GM18861 (cell line): ENCODE measurements at regions not wholly inside any gene's neighbourhood (a gene's known extent, or its start where the extent isn't known, plus 50 kb on each side); places are given as distances from the start of the nearest gene placed in this dataset.
"Not testable (repeated sequence)": the region's sequence is repeated elsewhere in the genome, so short reads cannot be mapped to it uniquely, and the experiment has no call there.

Experiments
- ATAC-seq: cut with Tn5 transposase; IDR thresholded peaks from one replicate; pipeline ENCODE4 v1.9.1; 2021; ENCODE audit not compliant: unreplicated experiment

DNA sequence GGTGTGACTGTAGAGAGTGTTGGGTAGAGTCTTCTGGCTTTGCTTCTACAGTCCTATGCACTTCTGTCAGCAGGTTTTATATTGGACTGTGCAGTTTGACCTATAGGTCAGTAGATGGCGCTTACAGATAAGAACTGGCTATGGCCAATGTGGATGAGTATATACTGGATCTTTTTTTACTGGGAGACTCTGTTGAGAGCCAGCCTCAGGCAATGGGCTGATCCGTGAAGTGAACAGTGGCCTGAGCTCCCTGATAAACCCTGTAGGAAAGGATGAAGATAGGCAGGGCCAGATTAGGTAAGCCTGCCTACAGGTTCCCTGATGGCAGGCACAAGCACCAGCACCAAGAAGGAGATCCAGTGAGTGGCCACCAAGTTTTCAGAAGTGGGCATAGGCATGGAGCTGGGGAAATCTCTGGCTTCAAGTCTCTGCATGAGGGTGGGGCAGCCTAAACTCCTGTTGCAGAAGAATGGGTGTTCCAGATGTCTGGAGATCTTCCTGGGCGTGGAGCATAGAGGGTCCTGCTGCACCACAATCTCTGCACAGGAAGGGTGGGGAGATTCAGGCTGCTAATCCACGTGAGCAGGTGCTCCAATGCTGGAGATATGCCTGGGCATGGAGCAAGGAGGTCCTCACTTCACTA is 326.0 kb upstream of the SGO1 start:
- ATAC-seq = peak; percentile 94

DNA sequence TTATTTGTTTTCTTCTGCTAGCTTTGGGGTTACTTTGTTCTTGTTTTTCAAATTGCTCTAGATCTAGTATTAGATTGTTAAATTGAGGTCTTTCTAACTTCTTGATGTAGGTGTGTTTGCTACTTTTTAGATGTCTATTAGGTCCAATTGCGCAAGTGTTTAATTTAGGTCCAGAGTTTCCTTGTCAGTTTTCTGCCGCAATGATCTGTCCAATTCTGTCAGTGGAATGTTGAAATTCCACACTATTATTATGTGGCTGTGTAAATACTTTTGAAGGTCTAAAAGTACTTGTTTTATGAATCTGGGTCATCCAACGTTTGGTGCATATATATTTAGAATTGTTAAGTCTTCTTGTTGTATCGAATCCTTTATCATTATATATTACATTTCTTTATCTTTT is 324.4 kb upstream of the SGO1 start:
- ATAC-seq = no peak

- ATAC-seq = no peak
These were observed 317.5 kb upstream of the SGO1 start for GRCh38 chr3:20503394-20504082.

- no peak for ATAC-seq
These were observed 305.0 kb upstream of the SGO1 start for GRCh38 chr3:20490996-20491395.

GRCh38 chr3:20488151-20488550 is 302.1 kb upstream of the SGO1 start:
- ATAC-seq = no peak

DNA sequence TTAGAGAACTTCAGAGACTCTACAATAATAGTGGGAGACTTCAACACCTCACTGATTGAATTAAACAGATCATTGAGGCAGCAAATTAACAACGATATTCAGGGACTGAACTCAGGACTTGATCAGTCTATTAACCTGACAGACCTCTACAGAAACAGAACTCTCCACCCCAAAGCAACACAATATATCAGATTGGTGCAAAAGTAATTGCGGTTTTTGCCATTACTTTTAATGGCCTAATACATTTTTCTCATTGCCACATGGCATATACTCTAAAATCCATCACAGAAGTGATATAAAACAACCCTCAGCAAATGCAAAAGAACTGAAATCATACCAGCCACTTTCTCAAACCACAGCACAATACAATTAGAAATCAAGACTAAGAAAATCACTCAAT is 298.1 kb upstream of the SGO1 start:
- no peak for ATAC-seq

GRCh38 chr3:20482350-20482749 is 296.3 kb upstream of the SGO1 start:
- no peak for ATAC-seq

- no peak for ATAC-seq
These were observed 294.9 kb upstream of the SGO1 start for GRCh38 chr3:20480786-20481365.

- ATAC-seq = no peak
These were observed 292.4 kb upstream of the SGO1 start for GRCh38 chr3:20478436-20478835.

- not testable (repeated sequence) for ATAC-seq
These were observed 278.2 kb upstream of the SGO1 start for GRCh38 chr3:20464237-20464636.

DNA sequence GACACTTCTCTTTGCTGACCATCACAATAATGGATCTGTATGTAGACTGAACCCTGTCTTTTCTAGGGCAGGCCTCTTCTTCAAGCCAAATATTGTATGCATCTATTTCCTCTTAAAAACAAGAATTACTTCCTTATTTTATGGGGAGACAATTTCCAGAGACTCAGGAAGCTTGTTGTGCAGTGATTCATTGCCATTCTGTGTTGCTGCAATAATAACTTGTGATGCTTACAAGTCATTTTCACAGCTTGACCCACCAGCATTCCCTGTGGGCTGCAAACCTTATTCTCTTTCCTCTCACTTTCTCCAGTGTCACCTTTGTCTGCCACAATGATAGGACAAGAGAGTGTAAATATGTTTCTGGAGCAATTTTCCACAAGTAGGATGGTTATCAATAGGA is 276.7 kb upstream of the SGO1 start:
- no peak for ATAC-seq

DNA sequence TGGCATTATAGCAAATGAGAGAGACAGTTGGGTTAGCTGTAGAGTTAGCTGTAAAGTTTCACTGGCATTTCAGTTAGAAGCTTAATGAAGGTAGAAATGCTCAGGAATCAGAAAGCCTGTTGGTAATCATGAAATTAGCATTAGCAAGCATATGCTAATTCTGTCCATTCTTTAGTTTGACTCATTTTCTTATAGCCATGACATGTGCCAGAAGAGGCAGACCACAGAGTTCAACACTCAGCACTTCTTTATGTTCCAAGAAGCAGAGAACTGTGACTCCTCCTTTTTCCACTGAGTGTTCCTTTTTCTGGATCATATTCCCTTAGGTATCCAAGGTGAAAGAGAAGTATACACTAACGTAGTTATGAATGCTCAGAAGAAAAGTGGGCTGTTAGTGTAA is 276.2 kb upstream of the SGO1 start:
- ATAC-seq = no peak

GRCh38 chr3:20458994-20459716 is 273.1 kb upstream of the SGO1 start:
- ATAC-seq = no peak

DNA sequence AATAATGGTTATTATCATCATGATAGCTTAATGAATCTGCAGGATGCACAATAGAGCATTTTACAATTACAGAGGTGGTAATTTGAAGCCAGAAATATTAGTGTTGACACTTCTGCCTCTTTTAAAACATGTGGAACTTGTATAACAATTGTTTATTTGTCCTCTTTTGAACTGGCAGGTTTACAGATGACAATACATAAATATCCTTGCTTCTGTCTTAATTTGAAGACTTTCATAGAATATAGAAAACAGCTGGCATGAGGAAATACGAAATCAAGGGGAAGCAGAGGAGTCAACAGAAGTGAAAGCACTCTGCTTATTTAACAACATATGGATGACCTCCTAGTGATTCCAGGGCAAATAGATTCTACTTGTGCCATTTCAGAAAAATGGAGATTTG is 270.5 kb upstream of the SGO1 start:
- ATAC-seq = no peak

DNA sequence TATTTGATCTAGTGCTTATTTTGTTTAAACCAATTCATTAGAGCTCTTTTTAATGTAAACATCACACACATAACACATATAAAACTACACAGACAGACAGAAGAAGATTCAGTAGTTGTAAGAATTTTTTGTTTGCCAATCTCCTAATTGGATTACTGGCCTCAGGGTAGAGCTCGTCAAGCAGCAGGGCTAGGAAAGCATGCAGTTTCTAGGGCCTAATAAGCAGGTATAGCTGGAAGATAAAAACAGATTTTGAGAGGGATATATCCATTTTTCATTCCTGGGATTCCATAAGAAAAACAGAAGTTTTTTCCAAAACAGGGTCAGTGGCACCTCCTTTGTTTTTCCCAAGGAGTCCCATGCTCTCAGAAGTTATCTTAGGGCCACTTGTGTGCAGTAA is 265.2 kb upstream of the SGO1 start:
- ATAC-seq = no peak

- no peak for ATAC-seq
These were observed 264.6 kb upstream of the SGO1 start for GRCh38 chr3:20450611-20451010.

DNA sequence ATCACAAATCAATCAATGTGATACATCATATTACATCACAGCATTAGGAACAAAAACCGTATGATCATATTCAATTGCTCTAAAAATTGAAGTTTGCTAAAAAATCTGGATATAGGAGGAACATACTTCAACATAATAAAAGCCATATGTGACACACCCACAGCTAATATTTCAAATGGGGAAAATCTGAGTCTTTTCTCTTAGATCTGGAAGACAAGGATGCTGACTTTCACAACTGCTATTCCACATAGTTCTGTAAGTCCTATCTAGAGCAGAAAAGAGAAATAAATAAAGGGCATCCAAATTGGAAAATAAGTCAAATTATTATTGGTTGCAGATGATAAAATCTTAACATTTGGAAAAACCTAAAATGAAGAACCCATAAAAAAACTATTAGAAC is 256.8 kb upstream of the SGO1 start:
- no peak for ATAC-seq

DNA sequence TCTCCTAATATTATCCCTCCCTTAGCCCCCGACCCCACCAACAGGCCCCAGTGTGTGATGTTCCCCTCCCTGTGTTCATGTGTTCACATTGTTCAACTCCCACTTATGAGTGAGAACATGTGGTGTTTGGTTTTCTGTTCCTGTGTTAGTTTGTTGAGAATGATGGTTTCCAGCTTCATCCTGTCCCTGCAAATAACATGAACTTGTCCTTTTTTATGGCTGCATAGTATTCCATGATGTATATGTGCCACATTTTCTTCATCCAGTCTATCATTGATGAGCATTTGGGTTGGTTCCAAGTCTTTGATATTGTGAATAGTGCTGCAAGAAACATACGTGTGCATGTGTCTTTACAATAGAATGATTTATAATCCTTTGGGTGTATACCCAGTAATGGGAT is 241.3 kb upstream of the SGO1 start:
- ATAC-seq = not testable (repeated sequence)

GRCh38 chr3:20425138-20425537 is 239.1 kb upstream of the SGO1 start:
- ATAC-seq = no peak

DNA sequence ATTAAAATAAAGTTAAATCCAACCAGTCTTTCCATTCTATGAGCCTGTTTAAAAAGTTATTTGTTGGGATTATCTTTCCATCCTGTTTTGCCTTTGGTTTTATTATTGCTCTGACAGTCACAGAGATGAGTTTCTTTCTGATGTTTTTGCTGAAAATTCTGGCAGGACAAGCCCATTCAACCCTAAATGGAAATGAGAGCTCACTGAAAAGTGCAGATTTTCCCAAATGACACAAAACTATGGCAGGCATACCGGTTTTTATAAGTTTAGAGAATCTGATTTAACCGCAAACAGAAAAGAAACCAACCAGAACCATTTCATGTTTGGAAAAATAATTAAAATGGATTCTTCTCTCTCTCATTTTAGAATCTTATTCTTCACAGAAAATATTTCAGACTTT is 238.1 kb upstream of the SGO1 start:
- no peak for ATAC-seq

DNA sequence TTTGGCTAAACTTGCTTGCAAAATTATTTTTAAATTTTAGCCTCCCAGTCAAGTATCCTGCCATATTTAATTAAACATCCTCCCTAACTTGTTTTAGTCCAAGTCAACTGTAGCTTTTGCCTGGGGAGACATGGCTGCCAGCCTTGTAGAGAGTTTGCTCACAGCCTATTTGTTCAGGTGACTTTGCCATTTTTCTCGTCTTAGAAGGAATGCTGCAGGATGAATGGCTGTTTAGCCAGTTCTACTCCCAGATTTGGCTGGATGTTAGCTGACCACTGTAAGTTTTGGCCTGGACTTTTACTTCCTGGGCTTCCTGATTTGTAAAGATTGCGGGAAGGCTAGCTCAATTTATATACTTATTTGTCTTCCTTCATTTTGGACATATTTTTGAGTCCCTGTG is 236.4 kb upstream of the SGO1 start:
- no peak for ATAC-seq
